Retinal pigment epithelial cell (primary cell): ENCODE measurements at regions not wholly inside any gene's neighbourhood (a gene's known extent, or its start where the extent isn't known, plus 50 kb on each side); places are given as distances from the start of the nearest gene placed in this dataset.

ENCODE experiments used
- DNase-seq: peaks from one replicate; pipeline ENCODE4 v3.0.0-alpha.2; 2010; ENCODE audit warnings: low read depth
- H3K4me3 ChIP-seq: 2 replicates; pipeline ENCODE4 v1.5.1; 2011; ENCODE audit warnings: mild to moderate bottlenecking, low read length, control low read depth, moderate library complexity
- CTCF ChIP-seq: conservative IDR thresholded peaks from 2 replicates; pipeline ENCODE4 v1.5.1; 2011; ENCODE audit warnings: low read depth, low read length, control low read depth, inconsistent platforms

DNA sequence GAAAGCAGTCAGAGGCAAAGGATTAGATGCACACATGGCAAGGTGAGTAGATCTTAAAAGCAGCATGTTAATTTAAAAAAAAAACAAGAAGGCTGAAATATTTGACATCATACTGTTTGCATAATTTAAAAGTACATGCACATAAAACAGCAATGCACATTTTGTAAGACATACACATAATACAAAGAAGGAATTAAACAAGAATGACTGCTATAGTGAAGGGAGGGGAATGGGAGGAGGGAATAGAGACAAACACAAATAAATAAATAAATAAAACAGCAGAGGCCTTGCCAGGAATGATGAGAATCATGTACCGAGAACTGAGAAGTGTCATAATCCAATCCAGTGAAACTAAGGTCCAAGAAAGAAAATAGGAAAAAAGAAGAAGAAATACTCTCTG is 486.2 kb upstream of the API5 start:
- TF ChIP-seq CTCF: no peak
- DNase-seq: no peak
- no peak overlapping the region for H3K4me3 ChIP-seq

- H3K4me3 ChIP-seq: no peak overlapping the region
- TF ChIP-seq CTCF: no peak
- no peak for DNase-seq
These were observed 484.0 kb upstream of the API5 start for GRCh38 chr11:42827845-42828244.

DNA sequence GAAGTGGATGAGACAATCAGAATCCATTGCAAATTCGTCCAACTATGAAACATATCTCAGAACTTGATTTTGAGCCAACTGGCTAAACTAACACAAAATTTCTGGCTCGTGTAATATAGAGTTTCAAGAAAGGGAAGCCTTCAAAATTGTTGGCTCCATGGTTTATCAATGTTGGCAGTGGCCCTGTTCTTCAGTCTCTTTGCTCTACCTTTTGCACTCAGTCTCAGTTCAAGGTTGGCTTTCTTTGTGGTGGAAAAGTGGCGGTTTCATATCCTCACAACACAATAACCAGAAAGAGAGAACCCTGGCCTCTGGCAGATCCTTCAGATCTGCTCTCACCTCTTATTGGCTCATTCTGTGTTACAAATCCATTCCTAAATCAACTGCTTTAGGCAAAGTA is 473.8 kb upstream of the API5 start:
- no peak overlapping the region for H3K4me3 ChIP-seq
- no peak for TF ChIP-seq CTCF
- DNase-seq: no peak

DNA sequence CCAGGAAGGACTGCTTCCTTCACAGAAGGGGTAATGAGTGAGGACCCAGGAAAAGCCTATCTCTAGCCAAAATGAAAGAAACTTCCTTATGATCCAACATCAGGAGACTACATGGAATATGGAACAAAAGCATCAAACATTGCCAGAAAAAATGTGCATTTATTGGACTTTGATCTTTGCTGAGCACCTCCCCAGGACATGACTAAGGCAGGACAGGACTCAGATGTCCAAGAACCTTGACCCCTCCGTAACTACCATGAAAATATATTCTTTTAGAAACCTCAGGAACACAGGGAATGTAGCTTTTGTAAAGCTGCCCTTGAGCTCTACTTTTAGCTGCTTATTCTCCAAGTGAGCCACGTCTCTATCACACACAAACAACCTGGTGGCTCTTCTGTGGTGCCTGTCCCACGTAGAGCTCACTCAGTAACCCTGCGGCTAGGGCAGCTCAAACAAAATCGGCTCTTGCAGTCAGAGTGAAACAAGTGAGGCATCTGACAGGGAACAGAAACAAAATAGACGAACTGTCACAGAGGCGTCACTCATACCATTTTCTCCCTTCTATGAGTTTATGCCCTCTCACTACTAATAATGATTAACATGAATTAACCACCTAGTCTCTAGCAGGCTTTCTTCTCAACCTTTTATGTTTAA is 471.5 kb upstream of the API5 start:
- no peak for DNase-seq
- H3K4me3 ChIP-seq: no peak overlapping the region
- TF ChIP-seq CTCF: no peak

DNA sequence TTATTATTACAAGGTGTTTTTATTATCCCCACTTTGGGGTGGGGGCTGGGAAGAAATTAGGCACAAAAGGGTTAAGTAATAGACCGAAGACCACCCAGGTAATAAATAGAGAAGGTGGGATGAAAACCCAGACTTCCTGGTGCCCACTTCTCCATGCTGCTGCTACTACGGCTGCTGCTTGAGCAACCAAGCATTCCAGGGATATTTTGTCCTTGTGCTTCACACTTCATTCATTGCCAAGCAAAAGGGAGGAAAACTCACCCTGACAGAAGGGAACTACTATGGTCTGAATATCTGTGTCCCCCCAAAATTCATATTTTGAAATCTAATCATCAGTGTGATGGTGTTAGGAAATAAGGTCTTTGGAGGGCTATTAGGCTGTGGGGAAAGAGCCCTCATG is 470.9 kb upstream of the API5 start:
- no peak for DNase-seq
- no peak overlapping the region for H3K4me3 ChIP-seq
- no peak for TF ChIP-seq CTCF

DNA sequence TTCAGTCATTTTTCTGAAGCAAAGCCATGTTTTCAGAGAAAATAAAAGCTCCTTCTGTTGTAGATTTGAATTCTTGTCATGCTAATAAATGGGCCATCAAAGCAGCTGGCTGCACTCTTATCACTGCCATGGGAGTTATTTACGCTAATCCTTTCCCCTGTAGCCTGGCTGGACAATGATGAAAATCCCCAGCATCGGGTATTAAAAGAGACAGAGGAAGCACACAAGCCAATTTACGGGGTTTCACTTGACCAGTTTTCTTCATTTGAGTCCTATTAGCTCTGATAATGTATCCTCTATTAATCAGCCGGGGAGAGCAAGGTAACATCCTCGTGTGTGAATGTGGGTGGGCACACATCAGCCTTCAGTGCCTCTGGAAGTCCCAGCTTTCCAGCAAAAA is 470.2 kb upstream of the API5 start:
- no peak overlapping the region for H3K4me3 ChIP-seq
- DNase-seq: no peak
- TF ChIP-seq CTCF: no peak

DNA sequence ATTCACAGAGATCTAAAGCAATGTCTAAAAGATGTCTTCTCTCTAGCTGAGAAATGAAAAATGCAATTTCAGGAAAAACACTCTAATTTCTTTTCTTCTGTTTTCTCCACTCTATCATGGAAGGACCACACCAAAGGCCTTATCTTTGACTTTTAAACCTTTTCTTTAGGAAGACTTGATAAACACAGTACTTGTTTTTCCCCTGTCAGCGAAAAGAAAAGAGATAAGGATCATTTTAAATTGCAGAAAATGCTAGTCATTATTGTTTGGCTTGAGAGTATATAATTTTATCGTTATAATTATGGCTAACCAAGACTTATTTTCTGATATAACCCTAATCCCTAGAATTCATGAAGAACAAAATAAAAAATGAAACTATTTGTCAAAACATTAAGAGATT is 462.4 kb upstream of the API5 start:
- no peak for DNase-seq
- H3K4me3 ChIP-seq: no peak overlapping the region
- no peak for TF ChIP-seq CTCF
